ENCODE measurements at regions not wholly inside any gene's neighbourhood (a gene's known extent, or its start where the extent isn't known, plus 50 kb on each side); places are given as distances from the start of the nearest gene placed in this dataset.

GRCh38 chr16:55204923-55205322 is 119.1 kb upstream of the IRX6 start:
- intact Hi-C loops (cut with micrococcal nuclease) = no loop called here

GRCh38 chr16:55207693-55208428 is 116.1 kb upstream of the IRX6 start:
- no peaks in the 10 kb centered on the region for H3K27me3 ChIP-seq (ENCODE audit: low read length)
- no TSS peak for BruUV-seq (replicated peaks)
- CTCF ChIA-PET = no interaction called here
- POLR2A ChIA-PET (ENCODE audit: unreplicated experiment) = no interaction called here
- no peaks in the 10 kb centered on the region for H3K4me1 ChIP-seq (ENCODE audit: insufficient read depth, low read length)
- TF ChIP-seq CTCF (conservative IDR thresholded peaks at IDR 0.05; ENCODE audit: low read depth, low read length) (no peak), EZH2phosphoT487 (IDR thresholded peaks at IDR 0.05; ENCODE audit: borderline replicate concordance, low read length) (no peak), EZH2 (IDR thresholded peaks at IDR 0.05; ENCODE audit: low read length, unreplicated experiment) (no peak)
- H3F3A ChIP-seq (ENCODE audit: low read length, unreplicated experiment) = no peaks in the 10 kb centered on the region
- H3K4me2 ChIP-seq (ENCODE audit: low read length) = no peak overlapping the region
- no peak overlapping the region for H2AFZ ChIP-seq (ENCODE audit: low read length)
- DNase-seq (no peak), ATAC-seq (no peak)
- H3K4me3 ChIP-seq (ENCODE audit: low read length) = no peak overlapping the region
- H3K27ac ChIP-seq (ENCODE audit: low read length) = no peak overlapping the region
- H3K9ac ChIP-seq (ENCODE audit: low read length) = no peak overlapping the region
- H4K20me1 ChIP-seq (ENCODE audit: low read length) = no peaks in the 10 kb centered on the region
- no peaks in the 10 kb centered on the region for H3K9me3 ChIP-seq (ENCODE audit: low read length)
- no peaks in the 10 kb centered on the region for H3K79me2 ChIP-seq (ENCODE audit: low read length)
- intact Hi-C loops (cut with micrococcal nuclease) = no loop called here
- no peaks in the 10 kb centered on the region for H3K9me2 ChIP-seq (replicated peaks; ENCODE audit: low read length)
- no peaks in the 10 kb centered on the region for H3K36me3 ChIP-seq (ENCODE audit: low read depth, low read length)

More at GRCh38 chr16:55204923-55205322, 119.1 kb upstream of the IRX6 start:
- TF ChIP-seq CTCF (conservative IDR thresholded peaks at IDR 0.05; ENCODE audit: low read depth, low read length) (no peak), EZH2phosphoT487 (IDR thresholded peaks at IDR 0.05; ENCODE audit: borderline replicate concordance, low read length) (no peak), EZH2 (IDR thresholded peaks at IDR 0.05; ENCODE audit: low read length, unreplicated experiment) (no peak)
- Histone ChIP-seq H4K20me1 (ENCODE audit: low read length) (no peaks in the 10 kb centered on the region), H3F3A (ENCODE audit: low read length, unreplicated experiment) (no peaks in the 10 kb centered on the region), H3K36me3 (ENCODE audit: low read depth, low read length) (no peaks in the 10 kb centered on the region), H3K27me3 (ENCODE audit: low read length) (no peaks in the 10 kb centered on the region), H3K9me2 (replicated peaks; ENCODE audit: low read length) (no peaks in the 10 kb centered on the region), H3K9me3 (ENCODE audit: low read length) (no peaks in the 10 kb centered on the region), H3K4me2 (ENCODE audit: low read length) (no peak overlapping the region), H3K4me3 (ENCODE audit: low read length) (no peak overlapping the region), H3K27ac (ENCODE audit: low read length) (no peak overlapping the region), H2AFZ (ENCODE audit: low read length) (no peak overlapping the region), H3K4me1 (ENCODE audit: insufficient read depth, low read length) (no peaks in the 10 kb centered on the region), H3K79me2 (ENCODE audit: low read length) (no peaks in the 10 kb centered on the region), H3K9ac (ENCODE audit: low read length) (no peak overlapping the region)
- ChIA-PET POLR2A (ENCODE audit: unreplicated experiment) (no interaction called here), CTCF (no interaction called here)
- no TSS peak for BruUV-seq (replicated peaks)
- no peak for DNase-seq
- no peak for ATAC-seq

GRCh38 chr16:55209626-55210025 is 114.4 kb upstream of the IRX6 start:
- H3K9ac ChIP-seq (ENCODE audit: low read length) = no peak overlapping the region

More at GRCh38 chr16:55209626-55210025, 114.4 kb upstream of the IRX6 start:
- Histone ChIP-seq H2AFZ (ENCODE audit: low read length) (no peak overlapping the region), H3K27me3 (ENCODE audit: low read length) (no peaks in the 10 kb centered on the region), H3K79me2 (ENCODE audit: low read length) (no peaks in the 10 kb centered on the region), H3F3A (ENCODE audit: low read length, unreplicated experiment) (no peaks in the 10 kb centered on the region), H3K4me1 (ENCODE audit: insufficient read depth, low read length) (no peaks in the 10 kb centered on the region), H3K36me3 (ENCODE audit: low read depth, low read length) (no peaks in the 10 kb centered on the region), H3K27ac (ENCODE audit: low read length) (no peak overlapping the region), H3K9me2 (replicated peaks; ENCODE audit: low read length) (no peaks in the 10 kb centered on the region), H4K20me1 (ENCODE audit: low read length) (no peaks in the 10 kb centered on the region), H3K4me2 (ENCODE audit: low read length) (no peak overlapping the region), H3K4me3 (ENCODE audit: low read length) (no peak overlapping the region), H3K9me3 (ENCODE audit: low read length) (no peaks in the 10 kb centered on the region)
- ChIA-PET POLR2A (ENCODE audit: unreplicated experiment) (no interaction called here), CTCF (no interaction called here)
- intact Hi-C loops (cut with micrococcal nuclease) = no loop called here
- TF ChIP-seq EZH2 (IDR thresholded peaks at IDR 0.05; ENCODE audit: low read length, unreplicated experiment) (no peak), EZH2phosphoT487 (IDR thresholded peaks at IDR 0.05; ENCODE audit: borderline replicate concordance, low read length) (no peak), CTCF (conservative IDR thresholded peaks at IDR 0.05; ENCODE audit: low read depth, low read length) (no peak)
- ATAC-seq (no peak), DNase-seq (no peak)
- no TSS peak for BruUV-seq (replicated peaks)
